ENCODE measurements at regions not wholly inside any gene's neighbourhood (a gene's known extent, or its start where the extent isn't known, plus 50 kb on each side); places are given as distances from the start of the nearest gene placed in this dataset.

GRCh38 chr2:85945586-85945985 lies 56.8 kb upstream of the ST3GAL5 start:
- FAIRE-seq (no peak), DNase-seq (ENCODE audit: low read depth, low spot score) (no peak), ATAC-seq (no peak)
- H2AFZ ChIP-seq (ENCODE audit: control insufficient read depth, low read depth, low read length) = no peak overlapping the region
- H3K4me3 ChIP-seq = no peak overlapping the region
- ChIA-PET POLR2A (interaction anchor here (0.5 to 1.1 kb wide), 3 partner anchors 14 to 32 kb away, joined by 3 to 5 read pairs (median 4); no protein-coding TSS in a partner anchor), RAD21 (ENCODE audit: unreplicated experiment) (interaction anchor here (0.6 kb wide), 1 partner anchor 139 kb away, joined by 3 read pairs; no protein-coding TSS in a partner anchor), CTCF (no interaction called here), SMC1A (ENCODE audit: uncharacterized antibody, unreplicated experiment) (interaction anchor here (0.6 to 2.4 kb wide), 5 partner anchors 10 to 45 kb away, joined by 3 to 7 read pairs (median 3); no protein-coding TSS in a partner anchor)
- TF ChIP-seq HCFC1 (IDR thresholded peaks at IDR 0.05; ENCODE audit: low read length) (no peak), NR2F1 (conservative IDR thresholded peaks at IDR 0.05) (no peak), SUZ12 (IDR thresholded peaks at IDR 0.05; ENCODE audit: unreplicated experiment) (no peak), HDAC6 (IDR thresholded peaks at IDR 0.05; ENCODE audit: unreplicated experiment) (no peak), ZNF274 (IDR thresholded peaks at IDR 0.05; ENCODE audit: insufficient read depth, insufficient read length) (no peak), FOS (IDR thresholded peaks at IDR 0.05; ENCODE audit: borderline replicate concordance, extremely low read depth, insufficient read length) (no peak), BACH1 (IDR thresholded peaks at IDR 0.05; ENCODE audit: borderline replicate concordance) (no peak), ZBTB11 (CRISPR knock-in tag; IDR thresholded peaks at IDR 0.05) (no peak), MAX (IDR thresholded peaks at IDR 0.05; ENCODE audit: low read depth, low read length) (no peak), ZNF687 (IDR thresholded peaks at IDR 0.05) (no peak), NFXL1 (IDR thresholded peaks at IDR 0.05; ENCODE audit: borderline replicate concordance) (no peak), MLLT1 (IDR thresholded peaks at IDR 0.05) (no peak), RAD21 (IDR thresholded peaks at IDR 0.05; ENCODE audit: insufficient read depth, low read depth, low read length) (no peak)
- intact Hi-C loops (cut with micrococcal nuclease; ENCODE audit: unreplicated experiment) = no loop called here
- BruUV-seq (replicated peaks) = no TSS peak
- H3K4me1 ChIP-seq (ENCODE audit: control insufficient read depth, insufficient read depth, low read length) = no peaks in the 10 kb centered on the region
- no peaks in the 10 kb centered on the region for H3K36me3 ChIP-seq (ENCODE audit: control insufficient read depth in 2 of 2, insufficient read depth in 2 of 2, low read length in 1 of 2)
- peaks cover 11% of the 10 kb centered on the region; the same call in 2 of the 3 replicates for H3K9me3 ChIP-seq (replicated peaks; ENCODE audit: control insufficient read depth, insufficient read depth, low read length)
- H3K4me2 ChIP-seq (ENCODE audit: control insufficient read depth, insufficient read depth) = no peak overlapping the region
- in situ Hi-C loops (cut with MboI) = no loop called here
- no peak overlapping the region for H3K27ac ChIP-seq (ENCODE audit: control insufficient read depth, insufficient read depth)
- no peaks in the 10 kb centered on the region for H4K20me1 ChIP-seq (ENCODE audit: control insufficient read depth, insufficient read depth)
- no peaks in the 10 kb centered on the region for H3K79me2 ChIP-seq (ENCODE audit: control insufficient read depth, insufficient read depth, low read length)
- no peak overlapping the region for H3K9ac ChIP-seq (ENCODE audit: control insufficient read depth, insufficient read depth, low read length)
- H3K27me3 ChIP-seq (replicated peaks in 1 of 2; ENCODE audit: control insufficient read depth in 2 of 2, insufficient read depth in 2 of 2, low read length in 1 of 2) = no peaks in the 10 kb centered on the region

Measured in GM12878 (cell line).